22Rv1 (cell line): ENCODE measurements at regions not wholly inside any gene's neighbourhood (a gene's known extent, or its start where the extent isn't known, plus 50 kb on each side); places are given as distances from the start of the nearest gene placed in this dataset.

Experiments used
- CTCF ChIP-seq: fragments of 450-650 bp; IDR thresholded peaks from 2 replicates; pipeline ENCODE4 v1.5.1; 2017; ENCODE audit warnings: mild to moderate bottlenecking
- ZFX ChIP-seq: fragments of 450-650 bp; IDR thresholded peaks from 2 replicates; pipeline ENCODE4 v1.6.1; 2017; ENCODE audit warnings: antibody characterized with exemption, borderline replicate concordance

GRCh38 chr1:221815660-221816059 lies 73.8 kb upstream of the DUSP10 start:
- no peak for TF ChIP-seq CTCF
- TF ChIP-seq ZFX = no peak
